ENCODE measurements at regions not wholly inside any gene's neighbourhood (a gene's known extent, or its start where the extent isn't known, plus 50 kb on each side); places are given as distances from the start of the nearest gene placed in this dataset.
"Not testable (repeated sequence)": the region's sequence is repeated elsewhere in the genome, so short reads cannot be mapped to it uniquely, and the experiment has no call there.

- H3K9me3 ChIP-seq (replicated peaks in 1 of 3), result no peaks in the 10 kb centered on the region
- TF ChIP-seq POLR2A (IDR thresholded peaks at IDR 0.05) (no peak), CTCF (IDR thresholded peaks at IDR 0.05) (no peak)
- H3K36me3 ChIP-seq (replicated peaks in 1 of 2), result no peaks in the 10 kb centered on the region
- intact Hi-C loops (cut with DNase I), result no loop called here
- H3K4me1 ChIP-seq (replicated peaks in 1 of 2), result no peaks in the 10 kb centered on the region
- H3K27ac ChIP-seq, result no peak overlapping the region
- H3K4me3 ChIP-seq, result no peak overlapping the region
- WGBS, 4 donors, result 72 to 93% (median 85%) methylated on average over 4 of the region's 4 CpGs
- H3K27me3 ChIP-seq, result no peaks in the 10 kb centered on the region
- DNase-seq, result no peak
Observed at GRCh38 chr14:82796086-82796485, 1262.4 kb upstream of the SEL1L start.

GRCh38 chr14:82798276-82798675 lies 1264.6 kb upstream of the SEL1L start:
- H3K9me3 ChIP-seq (replicated peaks in 1 of 3), result no peaks in the 10 kb centered on the region
- TF ChIP-seq CTCF (IDR thresholded peaks at IDR 0.05) (no peak), POLR2A (IDR thresholded peaks at IDR 0.05) (no peak)
- no peak for DNase-seq
- 76 to 84% (median 81%) methylated on average over 1 of the region's 1 CpG for WGBS, 4 donors
- H3K36me3 ChIP-seq (replicated peaks in 1 of 2), result no peaks in the 10 kb centered on the region
- H3K27me3 ChIP-seq, result no peaks in the 10 kb centered on the region
- intact Hi-C loops (cut with DNase I), result no loop called here
- no peak overlapping the region for H3K4me3 ChIP-seq
- no peaks in the 10 kb centered on the region for H3K4me1 ChIP-seq (replicated peaks in 1 of 2)
- H3K27ac ChIP-seq, result no peak overlapping the region

- 67 to 80% (median 72%) methylated on average over 7 of the region's 7 CpGs for WGBS, 4 donors
- Histone ChIP-seq H3K4me3 (no peak overlapping the region), H3K27me3 (no peaks in the 10 kb centered on the region), H3K9me3 (replicated peaks in 1 of 3) (no peaks in the 10 kb centered on the region), H3K27ac (no peak overlapping the region), H3K4me1 (replicated peaks in 1 of 2) (no peaks in the 10 kb centered on the region), H3K36me3 (replicated peaks in 1 of 2) (no peaks in the 10 kb centered on the region)
- no peak for DNase-seq
- no peak for TF ChIP-seq POLR2A (IDR thresholded peaks at IDR 0.05)
- no peak for TF ChIP-seq CTCF (IDR thresholded peaks at IDR 0.05)
- intact Hi-C loops (cut with DNase I), result no loop called here
Observed at GRCh38 chr14:82805892-82806825, 1272.5 kb upstream of the SEL1L start.

- Histone ChIP-seq H3K4me1 (replicated peaks in 1 of 2) (no peaks in the 10 kb centered on the region), H3K27me3 (no peaks in the 10 kb centered on the region), H3K36me3 (replicated peaks in 1 of 2) (no peaks in the 10 kb centered on the region), H3K4me3 (no peak overlapping the region), H3K9me3 (replicated peaks in 1 of 3) (no peaks in the 10 kb centered on the region), H3K27ac (no peak overlapping the region)
- no peak for DNase-seq
- WGBS, 4 donors, result 81 to 87% (median 86%) methylated on average over 2 of the region's 2 CpGs
- intact Hi-C loops (cut with DNase I), result no loop called here
- no peak for TF ChIP-seq CTCF (IDR thresholded peaks at IDR 0.05)
- TF ChIP-seq POLR2A (IDR thresholded peaks at IDR 0.05), result no peak
Observed at GRCh38 chr14:82811246-82811645, 1277.6 kb upstream of the SEL1L start.

- DNase-seq; H3K36me3 ChIP-seq (replicated peaks in 1 of 2); H3K4me1 ChIP-seq (replicated peaks in 1 of 2); H3K27ac ChIP-seq; intact Hi-C loops (cut with DNase I); H3K4me3 ChIP-seq; H3K27me3 ChIP-seq; H3K9me3 ChIP-seq (replicated peaks in 1 of 3): not testable (repeated sequence)
- WGBS, 4 donors, result 87 to 97% (median 97%) methylated on average over 10 to 28 of the region's 28 CpGs; no CpG with 5 or more reads in 1 of the 4 donors
Observed at GRCh38 chr14:82814339-82814738, 1280.7 kb upstream of the SEL1L start.
